Ascending aorta (tissue), 2 donors: ENCODE measurements at regions not wholly inside any gene's neighbourhood (a gene's known extent, or its start where the extent isn't known, plus 50 kb on each side); places are given as distances from the start of the nearest gene placed in this dataset.

ENCODE experiments used
- DNase-seq, 2 donors: peaks; one replicate each; pipeline ENCODE4 v3.0.0-alpha.2; 2019; ENCODE audit warnings: low spot score in 2 of 2
- H3K27ac ChIP-seq, 2 donors: fragments of 200-600 bp; sonication (generic); one replicate each; pipeline ENCODE4 v1.5.1; 2016 to 2017; ENCODE audit warnings: mild to moderate bottlenecking in 1 of 2
- H3K27me3 ChIP-seq: fragments of 200-600 bp; sonication (generic); one replicate; pipeline ENCODE4 v1.5.1; 2017
- H3K36me3 ChIP-seq, 2 donors: fragments of 200-600 bp; sonication (generic); one replicate each; pipeline ENCODE4 v1.5.1; 2016
- H3K4me1 ChIP-seq, 2 donors: fragments of 200-600 bp; sonication (generic); one replicate each; pipeline ENCODE4 v1.5.1; 2016 to 2017; ENCODE audit warnings: mild to moderate bottlenecking in 1 of 2
- H3K4me3 ChIP-seq, 2 donors: fragments of 200-600 bp; sonication (generic); one replicate each; pipeline ENCODE4 v1.5.1; 2016 to 2017; ENCODE audit warnings: mild to moderate bottlenecking in 1 of 2
- H3K9me3 ChIP-seq, 2 donors: fragments of 200-600 bp; sonication (generic); one replicate each; pipeline ENCODE4 v1.5.1; 2016
- intact Hi-C: fragments of 100-400 bp; cut with DNase I; formaldehyde crosslinking; loops from one replicate; pipeline ENCODE4 v1.15.1; 2023
- TF ChIP-seq, protein P1 (sequence below), 3 experiments: fragments of 200-600 bp in 2 of 3; fragments of 450-650 bp in 1 of 3; sonication (generic) in 2 of 3; IDR thresholded peaks; one replicate each; pipeline ENCODE4 v1.5.1; 2016 to 2019; ENCODE audit warnings: antibody characterized with exemption in 3 of 3, mild to moderate bottlenecking in 1 of 3, moderate library complexity in 1 of 3

DNA sequence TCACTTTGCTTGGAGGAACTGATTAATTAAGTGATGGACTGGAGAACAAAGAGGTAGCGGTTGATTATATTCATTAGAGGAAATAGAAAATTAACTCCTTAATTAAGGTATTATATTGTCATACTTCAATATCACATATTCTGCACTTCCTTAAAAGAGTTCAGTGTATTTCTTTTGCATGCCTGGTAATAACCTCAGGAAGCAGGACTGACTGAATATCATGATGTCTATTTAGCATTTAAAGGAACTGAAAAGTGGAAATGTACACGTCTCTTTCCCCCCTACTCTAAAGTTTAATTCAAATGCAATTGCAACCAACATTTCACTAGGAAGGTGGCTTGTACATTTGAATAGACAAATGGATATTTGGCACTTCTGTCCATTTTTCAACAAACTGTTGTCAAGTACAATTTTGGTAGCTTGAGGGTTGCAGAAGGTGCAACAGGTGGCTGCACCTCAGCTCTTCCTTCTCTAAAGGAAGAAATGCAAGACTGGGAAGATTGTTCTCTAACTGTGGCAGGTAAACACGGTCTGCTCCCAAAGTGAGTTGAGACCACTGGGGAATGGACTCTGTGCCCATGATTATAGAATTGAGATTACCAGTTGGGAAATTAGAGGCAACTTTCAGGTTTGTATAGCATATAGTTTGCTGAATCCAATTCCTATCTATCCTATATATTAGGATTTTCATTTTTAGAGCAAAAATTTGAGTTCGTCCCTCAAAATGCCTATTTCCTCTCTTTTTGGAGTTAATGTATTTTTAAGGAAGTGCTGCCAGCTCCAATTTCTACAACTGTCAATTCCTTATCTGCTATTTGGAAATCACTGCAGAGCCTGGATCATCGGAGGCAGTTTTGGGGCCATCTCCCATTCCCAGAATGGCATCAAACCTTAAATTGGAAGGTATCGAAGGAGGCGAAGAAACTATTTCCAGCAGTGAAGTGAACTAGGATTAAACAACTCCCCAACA lies 98.9 kb upstream of the TAF11L2 start:
- H3K4me1 ChIP-seq = no peaks in the 10 kb centered on the region
- no peak overlapping the region for H3K27ac ChIP-seq
- no peaks in the 10 kb centered on the region for H3K36me3 ChIP-seq
- H3K27me3 ChIP-seq = no peaks in the 10 kb centered on the region
- H3K4me3 ChIP-seq = no peak overlapping the region
- DNase-seq = no peak
- TF ChIP-seq, protein P1, sequence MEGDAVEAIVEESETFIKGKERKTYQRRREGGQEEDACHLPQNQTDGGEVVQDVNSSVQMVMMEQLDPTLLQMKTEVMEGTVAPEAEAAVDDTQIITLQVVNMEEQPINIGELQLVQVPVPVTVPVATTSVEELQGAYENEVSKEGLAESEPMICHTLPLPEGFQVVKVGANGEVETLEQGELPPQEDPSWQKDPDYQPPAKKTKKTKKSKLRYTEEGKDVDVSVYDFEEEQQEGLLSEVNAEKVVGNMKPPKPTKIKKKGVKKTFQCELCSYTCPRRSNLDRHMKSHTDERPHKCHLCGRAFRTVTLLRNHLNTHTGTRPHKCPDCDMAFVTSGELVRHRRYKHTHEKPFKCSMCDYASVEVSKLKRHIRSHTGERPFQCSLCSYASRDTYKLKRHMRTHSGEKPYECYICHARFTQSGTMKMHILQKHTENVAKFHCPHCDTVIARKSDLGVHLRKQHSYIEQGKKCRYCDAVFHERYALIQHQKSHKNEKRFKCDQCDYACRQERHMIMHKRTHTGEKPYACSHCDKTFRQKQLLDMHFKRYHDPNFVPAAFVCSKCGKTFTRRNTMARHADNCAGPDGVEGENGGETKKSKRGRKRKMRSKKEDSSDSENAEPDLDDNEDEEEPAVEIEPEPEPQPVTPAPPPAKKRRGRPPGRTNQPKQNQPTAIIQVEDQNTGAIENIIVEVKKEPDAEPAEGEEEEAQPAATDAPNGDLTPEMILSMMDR (IDR thresholded peaks at IDR 0.05) = no peak
- no peaks in the 10 kb centered on the region for H3K9me3 ChIP-seq
- intact Hi-C loops = no loop called here

DNA sequence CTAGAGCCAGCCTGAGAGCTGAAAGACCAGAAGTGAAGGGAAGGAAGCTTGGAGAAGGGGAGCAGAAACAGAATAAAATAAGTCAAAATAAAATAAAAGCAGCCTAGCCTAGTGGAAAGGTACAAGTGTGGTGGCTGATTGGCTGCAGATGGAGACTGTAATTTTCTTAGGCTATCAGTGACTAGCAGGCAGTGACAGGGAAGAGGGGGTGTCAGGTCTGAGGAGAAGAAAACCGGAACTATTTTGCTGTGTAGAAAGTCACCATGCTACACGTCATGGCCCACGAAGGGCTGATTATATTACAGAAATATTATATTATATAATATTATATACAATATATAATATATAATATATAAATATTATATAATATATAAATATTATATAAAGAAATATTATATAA lies 98.1 kb upstream of the TAF11L2 start:
- Histone ChIP-seq H3K9me3 (no peaks in the 10 kb centered on the region), H3K36me3 (no peaks in the 10 kb centered on the region), H3K4me1 (no peaks in the 10 kb centered on the region), H3K27ac (no peak overlapping the region), H3K27me3 (no peaks in the 10 kb centered on the region), H3K4me3 (no peak overlapping the region)
- intact Hi-C loops = no loop called here
- TF ChIP-seq, protein P1 (IDR thresholded peaks at IDR 0.05) = no peak
- DNase-seq = no peak

DNA sequence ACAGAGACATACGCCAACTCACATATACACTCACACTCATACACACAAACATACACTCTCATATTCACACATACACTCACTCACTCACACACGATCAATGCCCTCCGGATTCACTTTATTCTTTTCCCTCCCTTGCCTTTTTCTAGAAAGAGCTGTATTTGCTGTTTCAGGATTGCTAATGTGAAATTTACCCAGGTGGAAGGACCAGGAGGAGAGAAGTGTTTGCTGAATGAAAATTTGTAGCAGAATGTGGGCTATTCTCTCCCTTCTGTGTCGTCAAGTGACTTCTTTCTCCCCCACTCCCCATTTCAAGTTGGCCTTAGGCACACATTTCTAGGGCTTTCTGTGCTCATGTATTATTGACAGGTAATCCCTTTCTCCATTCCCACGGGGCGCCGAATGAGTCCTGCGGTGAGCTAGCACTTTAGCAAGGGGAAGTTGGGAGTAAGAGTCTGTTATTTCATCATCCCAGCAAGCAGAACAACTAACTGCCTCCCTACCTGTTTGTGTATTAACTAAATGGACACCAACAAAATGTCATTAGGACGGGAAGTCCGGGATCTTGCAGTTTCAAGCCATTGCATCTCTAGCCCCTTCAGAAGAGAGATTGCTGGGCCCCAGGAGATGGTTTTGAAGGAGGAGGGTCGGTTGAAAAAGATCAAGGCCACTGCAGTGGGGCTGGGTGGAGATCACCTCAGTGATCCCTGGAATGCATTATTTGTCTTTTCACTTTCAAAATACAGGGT lies 97.1 kb upstream of the TAF11L2 start:
- Histone ChIP-seq H3K4me1 (no peaks in the 10 kb centered on the region), H3K4me3 (no peak overlapping the region), H3K27me3 (no peaks in the 10 kb centered on the region), H3K36me3 (no peaks in the 10 kb centered on the region), H3K9me3 (no peaks in the 10 kb centered on the region), H3K27ac (no peak overlapping the region)
- intact Hi-C loops = no loop called here
- TF ChIP-seq, protein P1 (IDR thresholded peaks at IDR 0.05) = no peak
- DNase-seq = no peak

DNA sequence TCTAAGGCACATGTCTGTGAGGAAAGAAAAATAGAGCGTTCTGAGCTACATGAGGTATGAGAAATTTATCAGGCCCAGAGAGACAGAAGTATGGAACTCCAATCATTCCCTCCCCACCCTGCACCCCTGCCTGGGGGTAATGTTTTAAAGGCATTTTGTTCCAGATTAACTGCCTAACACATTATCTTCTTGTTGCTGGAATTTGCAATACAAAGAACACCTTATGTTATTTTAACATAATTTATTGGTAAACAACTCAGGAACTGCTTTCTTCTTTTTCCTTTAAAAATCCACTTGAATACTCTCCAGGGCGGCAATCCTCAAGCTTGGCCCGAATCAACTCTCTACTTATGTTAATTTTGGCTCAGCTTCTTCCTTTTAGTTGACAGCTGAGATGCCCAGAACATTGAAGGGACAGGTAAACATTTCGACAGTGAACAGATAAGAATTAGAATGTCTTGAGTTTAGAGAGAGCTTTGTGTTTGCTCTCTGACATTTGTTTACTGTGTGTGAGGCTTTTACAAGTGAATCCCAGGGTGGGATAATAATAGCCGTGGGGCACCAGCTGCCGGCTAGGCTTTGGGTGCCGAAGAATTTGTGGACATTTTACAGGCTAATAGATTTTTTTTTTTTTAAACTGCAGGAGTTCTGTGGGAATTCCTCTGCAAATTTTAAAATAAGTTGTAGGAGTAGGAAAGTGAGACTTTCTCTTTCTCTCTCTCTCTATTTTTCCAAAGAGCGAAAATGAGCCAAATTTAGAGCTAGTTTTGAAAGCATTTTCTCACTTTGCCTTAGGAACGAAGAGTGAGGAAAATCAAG lies 96.4 kb upstream of the TAF11L2 start:
- Histone ChIP-seq H3K9me3 (no peaks in the 10 kb centered on the region), H3K27ac (no peak overlapping the region), H3K4me1 (no peaks in the 10 kb centered on the region), H3K36me3 (no peaks in the 10 kb centered on the region), H3K27me3 (no peaks in the 10 kb centered on the region), H3K4me3 (no peak overlapping the region)
- TF ChIP-seq, protein P1 (IDR thresholded peaks at IDR 0.05) = no peak
- intact Hi-C loops = no loop called here
- DNase-seq = no peak

DNA sequence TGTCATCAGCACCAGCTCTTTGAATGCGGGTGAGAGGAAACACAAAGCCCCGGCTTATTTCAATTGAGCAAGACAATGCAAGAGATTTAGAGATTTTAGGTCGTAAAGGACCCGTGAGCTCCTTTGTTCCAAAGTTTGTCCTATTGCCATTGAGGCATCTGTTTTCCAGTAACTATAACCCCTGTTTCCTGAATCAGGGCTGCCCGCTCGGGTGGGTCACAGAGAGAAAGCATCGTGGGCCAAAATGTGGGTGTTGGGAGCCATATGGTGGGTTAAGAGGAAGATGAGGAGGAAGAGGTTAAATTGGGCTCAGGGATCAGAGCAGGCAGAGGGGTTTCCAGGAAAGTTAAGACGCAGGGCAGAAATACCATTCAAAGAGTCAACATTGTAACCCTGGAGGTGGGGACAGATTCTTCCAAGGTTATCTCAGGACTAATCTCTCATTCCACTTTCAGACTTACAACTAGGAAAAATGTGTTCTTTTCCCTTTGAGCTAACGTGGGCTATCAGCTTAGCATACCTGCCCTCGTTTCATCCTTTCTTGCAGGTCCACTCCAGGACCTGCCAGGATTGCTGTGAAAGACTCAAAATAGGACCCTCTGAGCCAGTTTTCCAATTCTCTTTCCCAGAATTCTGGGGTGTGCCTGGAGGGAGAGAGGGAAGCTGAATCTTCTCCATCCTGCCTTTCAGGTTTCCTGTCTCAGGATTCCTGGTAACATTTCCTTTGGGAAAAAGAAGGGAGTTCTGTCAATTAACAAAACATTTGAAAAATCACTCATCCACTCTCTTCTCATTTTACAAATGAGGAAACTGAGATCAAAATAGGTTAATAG lies 95.5 kb upstream of the TAF11L2 start:
- intact Hi-C loops = no loop called here
- H3K27me3 ChIP-seq = no peaks in the 10 kb centered on the region
- no peak overlapping the region for H3K4me3 ChIP-seq
- TF ChIP-seq, protein P1 (IDR thresholded peaks at IDR 0.05) = no peak
- no peaks in the 10 kb centered on the region for H3K4me1 ChIP-seq
- no peak for DNase-seq
- H3K27ac ChIP-seq = no peak overlapping the region
- H3K36me3 ChIP-seq = no peaks in the 10 kb centered on the region
- H3K9me3 ChIP-seq = no peaks in the 10 kb centered on the region
